ENCODE measurements at regions not wholly inside any gene's neighbourhood (a gene's known extent, or its start where the extent isn't known, plus 50 kb on each side); places are given as distances from the start of the nearest gene placed in this dataset.
"Not testable (repeated sequence)": the region's sequence is repeated elsewhere in the genome, so short reads cannot be mapped to it uniquely, and the experiment has no call there.

- H3K9me3 Mint-ChIP-seq, result no peaks in the 10 kb centered on the region
- H3K79me2 ChIP-seq (ENCODE audit: low read depth), result no peaks in the 10 kb centered on the region
- H3F3A ChIP-seq (ENCODE audit: low read depth), result no peaks in the 10 kb centered on the region
- no peak overlapping the region for H3K27ac Mint-ChIP-seq
- no peaks in the 10 kb centered on the region for H3K36me3 Mint-ChIP-seq
- H3K27me3 ChIP-seq, result no peaks in the 10 kb centered on the region
- H3K4me3 ChIP-seq, result no peak overlapping the region
- H4K20me1 ChIP-seq (ENCODE audit: low read depth), result no peaks in the 10 kb centered on the region
- H3K27me3 Mint-ChIP-seq (ENCODE audit: insufficient read depth, low read depth), result no peaks in the 10 kb centered on the region
- H3K36me3 ChIP-seq, result peaks cover 3% of the 10 kb centered on the region
- H3K9ac ChIP-seq, result no peak overlapping the region
- H2AFZ ChIP-seq (replicated peaks), result no peak overlapping the region
- H3K27ac ChIP-seq, result no peak overlapping the region
- H3K4me1 ChIP-seq, result peaks cover 3% of the 10 kb centered on the region
- H3K9me3 ChIP-seq (ENCODE audit: low read depth), result no peaks in the 10 kb centered on the region
- DNase-seq (ENCODE audit: low spot score), result no peak
- no peaks in the 10 kb centered on the region for H3K4me1 Mint-ChIP-seq
- H3K4me2 ChIP-seq, result no peak overlapping the region
- no peak overlapping the region for H3K4me3 Mint-ChIP-seq
- TF ChIP-seq EZH2 (IDR thresholded peaks at IDR 0.05) (no peak), EZH2phosphoT487 (IDR thresholded peaks at IDR 0.05) (no peak)
- TF ChIP-seq, protein P1, sequence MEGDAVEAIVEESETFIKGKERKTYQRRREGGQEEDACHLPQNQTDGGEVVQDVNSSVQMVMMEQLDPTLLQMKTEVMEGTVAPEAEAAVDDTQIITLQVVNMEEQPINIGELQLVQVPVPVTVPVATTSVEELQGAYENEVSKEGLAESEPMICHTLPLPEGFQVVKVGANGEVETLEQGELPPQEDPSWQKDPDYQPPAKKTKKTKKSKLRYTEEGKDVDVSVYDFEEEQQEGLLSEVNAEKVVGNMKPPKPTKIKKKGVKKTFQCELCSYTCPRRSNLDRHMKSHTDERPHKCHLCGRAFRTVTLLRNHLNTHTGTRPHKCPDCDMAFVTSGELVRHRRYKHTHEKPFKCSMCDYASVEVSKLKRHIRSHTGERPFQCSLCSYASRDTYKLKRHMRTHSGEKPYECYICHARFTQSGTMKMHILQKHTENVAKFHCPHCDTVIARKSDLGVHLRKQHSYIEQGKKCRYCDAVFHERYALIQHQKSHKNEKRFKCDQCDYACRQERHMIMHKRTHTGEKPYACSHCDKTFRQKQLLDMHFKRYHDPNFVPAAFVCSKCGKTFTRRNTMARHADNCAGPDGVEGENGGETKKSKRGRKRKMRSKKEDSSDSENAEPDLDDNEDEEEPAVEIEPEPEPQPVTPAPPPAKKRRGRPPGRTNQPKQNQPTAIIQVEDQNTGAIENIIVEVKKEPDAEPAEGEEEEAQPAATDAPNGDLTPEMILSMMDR (IDR thresholded peaks at IDR 0.05), result no peak
These were observed 766.7 kb downstream of the ZBBX start for GRCh38 chr3:166613365-166613764.

- H3K27me3 ChIP-seq; H3K4me1 Mint-ChIP-seq; H3K27ac ChIP-seq; DNase-seq (ENCODE audit: low spot score); H3K9me3 Mint-ChIP-seq; H4K20me1 ChIP-seq (ENCODE audit: low read depth); H3K79me2 ChIP-seq (ENCODE audit: low read depth); H3K27ac Mint-ChIP-seq; H3K36me3 ChIP-seq; H3K4me3 ChIP-seq; H3K4me1 ChIP-seq; H2AFZ ChIP-seq (replicated peaks); H3K9ac ChIP-seq; H3K27me3 Mint-ChIP-seq (ENCODE audit: insufficient read depth, low read depth); H3F3A ChIP-seq (ENCODE audit: low read depth); H3K36me3 Mint-ChIP-seq; H3K9me3 ChIP-seq (ENCODE audit: low read depth); H3K4me2 ChIP-seq; H3K4me3 Mint-ChIP-seq: not testable (repeated sequence)
These were observed 767.3 kb downstream of the ZBBX start for GRCh38 chr3:166612761-166613160.

- no peak overlapping the region for H3K4me2 ChIP-seq
- no peak for DNase-seq (ENCODE audit: low spot score)
- no peak for TF ChIP-seq EZH2 (IDR thresholded peaks at IDR 0.05)
- TF ChIP-seq, protein P1 (IDR thresholded peaks at IDR 0.05), result no peak
- TF ChIP-seq EZH2phosphoT487 (IDR thresholded peaks at IDR 0.05), result no peak
- H3F3A ChIP-seq (ENCODE audit: low read depth), result no peaks in the 10 kb centered on the region
- no peak overlapping the region for H3K27ac ChIP-seq
- H3K4me3 Mint-ChIP-seq, result no peak overlapping the region
- H3K4me1 Mint-ChIP-seq, result no peaks in the 10 kb centered on the region
- H3K4me1 ChIP-seq, result peaks cover 3% of the 10 kb centered on the region
- H3K9me3 Mint-ChIP-seq, result no peaks in the 10 kb centered on the region
- H3K27me3 ChIP-seq, result no peaks in the 10 kb centered on the region
- H2AFZ ChIP-seq (replicated peaks), result no peak overlapping the region
- no peaks in the 10 kb centered on the region for H3K9me3 ChIP-seq (ENCODE audit: low read depth)
- no peaks in the 10 kb centered on the region for H3K36me3 ChIP-seq
- no peak overlapping the region for H3K27ac Mint-ChIP-seq
- no peak overlapping the region for H3K9ac ChIP-seq
- H3K4me3 ChIP-seq, result no peak overlapping the region
- H3K36me3 Mint-ChIP-seq, result no peaks in the 10 kb centered on the region
- H4K20me1 ChIP-seq (ENCODE audit: low read depth), result no peaks in the 10 kb centered on the region
- H3K79me2 ChIP-seq (ENCODE audit: low read depth), result no peaks in the 10 kb centered on the region
- no peaks in the 10 kb centered on the region for H3K27me3 Mint-ChIP-seq (ENCODE audit: insufficient read depth, low read depth)
These were observed 770.8 kb upstream of the BCHE start for GRCh38 chr3:166607933-166608521.

GRCh38 chr3:166606988-166607387 is 769.8 kb upstream of the BCHE start:
- H3K9ac ChIP-seq, result no peak overlapping the region
- H3K27ac ChIP-seq, result no peak overlapping the region
- H3K79me2 ChIP-seq (ENCODE audit: low read depth), result no peaks in the 10 kb centered on the region
- Mint-ChIP-seq H3K4me1 (no peaks in the 10 kb centered on the region), H3K27me3 (ENCODE audit: insufficient read depth, low read depth) (no peaks in the 10 kb centered on the region), H3K4me3 (no peak overlapping the region), H3K36me3 (no peaks in the 10 kb centered on the region), H3K9me3 (no peaks in the 10 kb centered on the region), H3K27ac (no peak overlapping the region)
- H2AFZ ChIP-seq (replicated peaks), result no peak overlapping the region
- H3K9me3 ChIP-seq (ENCODE audit: low read depth), result no peaks in the 10 kb centered on the region
- H3K36me3 ChIP-seq, result no peaks in the 10 kb centered on the region
- H3K4me1 ChIP-seq, result peaks cover 3% of the 10 kb centered on the region
- no peaks in the 10 kb centered on the region for H4K20me1 ChIP-seq (ENCODE audit: low read depth)
- no peak for DNase-seq (ENCODE audit: low spot score)
- no peaks in the 10 kb centered on the region for H3F3A ChIP-seq (ENCODE audit: low read depth)
- H3K27me3 ChIP-seq, result no peaks in the 10 kb centered on the region
- H3K4me2 ChIP-seq, result no peak overlapping the region
- TF ChIP-seq EZH2phosphoT487 (IDR thresholded peaks at IDR 0.05), result no peak
- no peak for TF ChIP-seq EZH2 (IDR thresholded peaks at IDR 0.05)
- TF ChIP-seq, protein P1 (IDR thresholded peaks at IDR 0.05), result no peak
- H3K4me3 ChIP-seq, result no peak overlapping the region
